GM18519 (cell line): ENCODE measurements at regions not wholly inside any gene's neighbourhood (a gene's known extent, or its start where the extent isn't known, plus 50 kb on each side); places are given as distances from the start of the nearest gene placed in this dataset.

Experiments
- ATAC-seq: cut with Tn5 transposase; IDR thresholded peaks from one replicate; pipeline ENCODE4 v1.9.1; 2021; ENCODE audit warnings: mild to moderate bottlenecking, moderate library complexity; ENCODE audit not compliant: unreplicated experiment, low FRiP score

- no peak for ATAC-seq
These were observed 173.9 kb downstream of the CALCRL start for GRCh38 chr2:187274146-187274545.

DNA sequence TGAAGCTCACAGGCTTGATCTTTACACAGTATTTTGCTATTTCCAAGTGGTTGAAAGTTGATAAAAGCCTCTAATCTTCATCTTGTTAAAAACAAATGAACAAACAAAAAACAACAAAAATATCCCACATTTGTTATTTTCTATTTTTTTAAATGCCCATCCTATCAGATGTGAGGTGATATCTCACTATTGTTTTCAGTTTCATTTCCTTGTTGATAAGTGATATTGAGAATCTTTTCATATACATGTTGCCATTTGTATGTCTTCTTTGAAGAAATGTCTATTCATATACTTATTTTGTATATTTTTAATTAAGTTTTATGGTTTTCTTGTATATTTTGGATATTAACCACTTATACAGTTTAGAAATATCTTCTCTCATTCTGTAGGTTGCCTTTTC is 175.8 kb downstream of the CALCRL start:
- no peak for ATAC-seq

GRCh38 chr2:187271825-187272224 is 176.2 kb downstream of the CALCRL start:
- no peak for ATAC-seq

GRCh38 chr2:187266645-187267044 is 181.4 kb downstream of the CALCRL start:
- ATAC-seq, result no peak

DNA sequence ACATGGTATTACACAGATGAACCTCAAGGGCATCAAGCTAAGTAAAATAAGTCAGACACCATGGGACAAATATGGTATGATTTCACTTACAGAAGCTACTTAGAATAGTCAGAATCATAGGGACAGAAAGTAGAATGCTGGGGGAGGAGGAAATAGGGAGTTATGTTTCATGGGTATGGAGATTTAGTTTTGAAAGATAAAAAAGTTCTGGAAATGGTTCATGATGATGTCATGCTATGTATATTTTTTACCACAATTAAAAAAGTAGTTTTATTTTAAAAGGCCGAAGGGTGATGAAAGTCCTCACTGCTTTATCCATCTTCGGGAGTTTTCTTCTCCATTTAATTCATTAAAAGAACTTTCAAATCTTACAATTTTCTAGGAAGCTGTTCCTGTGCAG is 181.9 kb downstream of the CALCRL start:
- ATAC-seq, result no peak

DNA sequence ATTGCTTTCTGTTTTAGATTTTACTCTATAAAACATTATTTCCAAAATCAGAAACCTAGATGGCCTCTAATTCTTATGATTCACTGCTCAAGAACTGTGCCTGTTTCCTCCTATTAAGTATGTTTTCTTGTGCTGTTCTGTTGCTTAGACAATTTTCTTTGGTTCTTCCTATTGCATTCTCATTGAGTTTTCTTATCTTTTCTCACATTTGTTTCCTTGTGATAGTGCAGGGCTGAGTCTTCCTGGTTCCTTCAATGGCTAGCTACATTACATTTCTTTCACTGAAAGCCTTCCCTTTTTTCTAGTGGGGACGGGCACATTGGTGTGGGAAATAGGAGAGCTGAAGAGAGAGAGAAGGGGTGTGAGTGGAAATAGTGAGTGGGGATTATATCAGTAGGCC is 183.4 kb downstream of the CALCRL start:
- ATAC-seq, result no peak

DNA sequence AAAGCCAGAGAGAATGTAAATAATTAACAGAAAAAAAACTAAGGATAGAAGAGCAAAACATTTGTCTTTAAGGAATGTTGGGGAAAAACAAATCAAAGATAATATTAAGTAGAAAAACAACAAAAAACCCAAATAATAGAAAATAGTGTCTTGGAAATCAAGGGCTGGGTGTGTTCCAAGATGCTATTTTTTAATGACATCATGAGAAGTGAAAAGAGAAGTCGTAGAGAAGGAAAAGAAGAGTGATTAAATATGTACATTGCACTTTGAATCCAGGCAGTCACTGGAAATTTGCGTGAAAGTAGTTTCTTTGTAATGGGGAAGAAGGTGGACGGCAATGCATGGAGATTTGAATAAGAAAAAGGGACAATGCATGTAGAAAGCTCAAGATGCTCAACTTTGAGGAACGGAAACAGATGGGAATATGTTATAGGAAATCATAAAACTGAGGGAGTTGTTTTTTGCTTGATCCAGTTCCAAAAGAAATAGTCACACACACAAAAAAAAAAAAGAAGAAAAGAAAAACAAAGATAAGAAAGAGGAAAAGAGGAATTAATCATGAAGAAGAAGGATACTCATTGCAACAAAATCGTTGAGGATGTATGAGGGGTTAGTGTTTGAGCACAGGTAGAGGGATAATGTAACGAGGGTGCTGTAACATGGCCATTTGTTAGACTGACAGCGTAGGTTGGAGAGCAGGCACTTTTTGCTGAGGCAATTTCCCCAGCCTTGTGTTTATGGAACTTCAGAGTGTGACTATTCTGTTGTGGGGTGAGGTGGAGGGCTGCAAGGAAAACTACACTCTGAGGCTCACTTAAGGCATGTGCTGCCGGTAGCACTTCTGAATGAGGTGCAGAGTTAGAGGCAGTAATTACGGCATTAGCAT is 184.1 kb downstream of the CALCRL start:
- ATAC-seq, result no peak

DNA sequence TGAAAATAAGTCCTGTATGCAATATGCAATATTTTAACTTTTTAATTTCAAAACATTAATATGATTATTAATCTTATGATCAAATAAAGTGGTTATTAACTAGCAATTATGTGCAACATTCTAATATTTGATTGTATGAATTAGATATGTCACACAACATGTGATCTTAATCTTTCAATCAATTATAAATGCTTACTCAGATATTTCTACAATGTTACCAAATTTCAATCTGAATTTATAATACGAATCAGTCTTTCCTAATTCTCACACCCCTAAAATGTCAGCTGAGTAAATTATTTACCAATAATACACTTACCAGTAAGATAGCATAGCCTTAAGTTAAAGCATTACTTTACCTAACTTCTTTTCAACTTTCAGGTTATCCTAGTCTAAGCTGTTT is 186.3 kb downstream of the CALCRL start:
- no peak for ATAC-seq

DNA sequence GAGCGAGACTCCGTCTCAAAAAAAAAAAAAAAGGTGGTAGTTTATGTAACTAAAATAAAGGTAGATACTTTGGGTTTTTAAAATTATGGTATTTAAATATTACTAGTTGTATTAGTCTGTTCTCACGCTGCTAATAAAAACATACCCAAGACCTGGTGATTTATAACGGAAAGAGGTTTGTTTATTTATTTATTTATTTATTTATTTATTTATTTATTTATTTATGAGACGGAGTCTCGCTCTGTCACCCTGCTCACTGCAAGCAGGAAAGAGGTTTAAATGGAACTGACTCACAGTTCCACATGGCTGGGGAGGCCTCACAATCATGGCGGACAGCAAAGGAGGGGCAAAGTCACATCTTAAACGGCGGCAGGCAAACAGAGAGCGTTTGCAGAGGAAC is 196.0 kb downstream of the CALCRL start:
- no peak for ATAC-seq

DNA sequence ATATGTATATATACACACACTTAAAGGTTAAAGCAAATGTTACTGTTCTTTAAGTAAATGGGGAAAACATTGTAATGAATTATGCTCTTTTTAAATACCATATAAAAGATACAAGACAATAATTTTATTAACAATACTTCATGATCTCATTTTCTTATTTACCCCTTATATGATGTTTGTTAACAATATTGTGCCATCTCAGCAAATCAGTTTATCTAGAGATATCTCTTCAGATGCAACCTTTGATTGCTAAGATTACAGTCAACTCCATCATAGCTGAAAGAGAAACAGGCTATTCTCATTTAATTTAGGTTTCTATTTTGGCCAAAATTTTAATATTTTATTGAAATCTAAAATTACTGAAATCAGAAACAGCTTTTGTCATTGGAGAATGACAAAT is 197.9 kb downstream of the CALCRL start:
- ATAC-seq, result no peak

GRCh38 chr2:187233811-187234210 is 214.2 kb downstream of the CALCRL start:
- no peak for ATAC-seq

DNA sequence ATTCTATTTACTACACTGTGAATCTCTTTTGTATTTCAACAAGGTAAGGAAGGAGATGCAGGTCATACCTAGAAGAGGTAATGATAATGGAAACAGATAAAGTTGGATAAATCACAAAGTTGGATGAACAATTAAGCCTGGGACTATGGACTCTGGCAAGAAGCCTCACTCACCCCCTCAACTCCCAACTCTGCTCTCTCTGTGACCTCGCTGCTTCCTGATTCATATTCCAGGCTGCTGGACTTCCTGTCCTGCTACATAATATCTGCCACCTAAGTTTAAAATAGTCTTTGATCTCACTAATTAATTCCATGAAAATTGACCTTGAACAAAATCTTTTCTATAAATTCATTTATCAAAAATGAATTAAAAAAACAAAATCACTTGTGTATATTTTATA is 215.3 kb downstream of the CALCRL start:
- ATAC-seq, result no peak

- no peak for ATAC-seq
These were observed 218.0 kb downstream of the CALCRL start for GRCh38 chr2:187230088-187230487.

GRCh38 chr2:187228986-187229385 is 219.1 kb downstream of the CALCRL start:
- ATAC-seq, result no peak

DNA sequence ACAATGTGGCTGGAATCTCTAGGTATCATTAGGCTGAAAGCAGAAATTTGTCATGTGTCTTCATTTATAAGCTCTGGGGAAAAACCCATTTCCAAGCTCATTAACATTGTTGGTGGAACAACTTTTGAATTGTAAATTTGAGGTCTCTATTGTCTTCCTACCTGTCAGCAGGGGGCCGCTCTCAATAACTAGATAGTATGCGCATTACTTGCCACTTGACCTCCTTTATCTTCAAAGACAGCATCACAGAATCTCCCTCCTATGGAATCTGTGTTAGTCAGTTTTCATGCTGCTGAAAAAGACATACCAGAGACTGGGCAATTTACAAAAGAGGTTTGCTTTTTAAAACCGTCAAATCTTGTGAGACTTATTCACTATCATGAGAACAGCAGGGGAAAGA is 223.1 kb downstream of the CALCRL start:
- ATAC-seq, result no peak

- ATAC-seq, result no peak
These were observed 228.0 kb downstream of the CALCRL start for GRCh38 chr2:187220071-187220470.

DNA sequence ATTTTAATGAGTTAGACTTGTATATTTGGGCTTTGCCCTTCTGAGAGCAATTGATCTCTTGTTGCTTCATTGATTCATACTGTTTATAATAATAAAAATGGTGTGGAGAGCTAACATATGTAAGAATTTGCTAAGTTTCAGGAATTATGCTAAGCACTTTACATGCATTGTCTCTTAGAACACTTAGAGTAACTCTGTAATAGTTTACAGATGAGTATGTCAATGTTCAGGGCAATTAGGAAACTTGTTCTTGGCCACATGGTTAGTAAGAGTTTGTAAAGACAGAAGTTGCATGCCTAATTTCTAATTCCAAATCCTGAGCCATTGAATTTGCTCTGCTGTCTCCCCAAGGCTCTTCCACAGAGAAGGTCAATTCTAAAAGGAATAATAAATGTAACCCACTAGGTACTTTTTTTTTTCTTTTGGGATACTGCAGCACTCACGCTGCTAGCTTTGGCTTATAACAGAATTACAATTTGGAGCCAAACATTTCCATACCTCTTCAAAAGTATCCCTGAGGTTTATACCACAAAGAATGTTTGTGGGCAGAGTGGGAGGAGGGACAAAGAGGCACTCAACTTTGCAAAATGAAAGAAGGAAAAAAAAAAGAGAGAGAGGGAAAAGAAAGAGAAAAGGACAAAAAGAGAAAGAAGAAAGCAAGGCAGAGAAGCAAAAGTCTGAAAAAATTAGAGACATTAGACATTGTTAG is 232.4 kb downstream of the CALCRL start:
- no peak for ATAC-seq

DNA sequence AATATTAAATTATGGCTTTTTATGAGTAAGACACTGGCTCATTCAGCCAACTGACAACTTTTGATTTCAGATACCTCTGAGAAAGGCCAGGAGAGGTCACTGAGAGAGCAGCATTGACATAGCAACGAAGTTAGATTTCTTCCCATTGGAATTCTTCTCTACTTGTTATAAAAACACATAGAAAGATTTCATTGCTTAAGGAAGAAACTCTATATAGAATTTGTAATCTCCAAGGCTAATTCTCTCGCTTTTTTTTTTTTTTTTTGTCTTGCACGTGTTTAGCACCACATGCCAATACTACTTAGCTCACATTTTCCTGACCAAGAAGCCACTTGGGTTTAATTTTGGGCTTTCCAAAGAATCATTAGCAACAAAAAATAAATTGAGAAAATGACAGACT is 233.7 kb downstream of the CALCRL start:
- ATAC-seq, result no peak

- no peak for ATAC-seq
These were observed 234.3 kb downstream of the CALCRL start for GRCh38 chr2:187213798-187214197.

GRCh38 chr2:187210726-187211125 is 237.3 kb downstream of the CALCRL start:
- ATAC-seq, result no peak

DNA sequence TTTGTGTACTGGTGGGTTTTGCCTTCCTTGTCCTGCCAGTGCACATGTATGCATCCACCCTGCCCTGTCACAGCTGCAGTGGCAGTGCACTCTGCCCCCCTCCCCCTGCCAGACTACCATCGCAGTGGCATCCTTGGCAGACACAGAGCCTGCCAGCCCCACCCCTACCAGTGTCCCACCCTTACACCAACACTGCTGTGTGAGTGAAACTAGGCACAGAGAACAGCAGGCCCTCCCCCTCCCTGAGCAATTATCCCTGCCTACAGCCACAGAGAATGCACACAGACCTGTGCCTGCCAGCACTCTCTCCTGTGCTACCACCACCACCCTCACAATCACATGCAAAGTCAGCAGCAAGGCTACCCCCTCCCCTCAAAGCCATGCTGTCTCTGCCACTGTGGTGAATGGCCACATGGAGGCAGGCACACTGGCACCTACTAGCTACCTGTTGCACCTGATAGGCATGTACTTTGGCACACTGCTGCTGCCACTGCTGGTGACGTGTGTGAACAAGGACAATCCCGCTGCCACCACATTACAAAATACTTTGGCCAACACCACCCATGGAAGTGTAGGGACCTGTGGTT is 239.8 kb downstream of the CALCRL start:
- no peak for ATAC-seq

- no peak for ATAC-seq
These were observed 240.9 kb downstream of the CALCRL start for GRCh38 chr2:187207126-187207525.
